ENCODE measurements at regions not wholly inside any gene's neighbourhood (a gene's known extent, or its start where the extent isn't known, plus 50 kb on each side); places are given as distances from the start of the nearest gene placed in this dataset.

GRCh38 chr13:82438320-82438719 lies 1444.0 kb downstream of the SLITRK1 start:
- Histone ChIP-seq H3K4me1 (ENCODE audit: control insufficient read depth in 2 of 3, insufficient read depth in 2 of 3, low read depth in 1 of 3, low read length in 3 of 3) (no peaks in the 10 kb centered on the region), H3K4me3 (ENCODE audit: low read length in 3 of 3) (no peak overlapping the region), H3K9me3 (ENCODE audit: control insufficient read depth in 2 of 3, insufficient read depth in 1 of 3, low read length in 3 of 3) (peaks cover 0 to 5% (median 0%) of the 10 kb centered on the region in 3 donors), H3K27ac (ENCODE audit: low read depth in 2 of 2, low read length in 2 of 2) (no peak overlapping the region), H3K27me3 (ENCODE audit: control insufficient read depth, insufficient read depth, low read length) (no peaks in the 10 kb centered on the region), H3K9ac (ENCODE audit: low read length in 3 of 3) (no peak overlapping the region), H3K36me3 (ENCODE audit: control insufficient read depth in 2 of 3, insufficient read depth in 3 of 3, low read length in 3 of 3) (no peaks in the 10 kb centered on the region)
- DNase-seq (no peak), FAIRE-seq (no peak)
- TF ChIP-seq CTCF (IDR thresholded peaks at IDR 0.05; ENCODE audit: borderline replicate concordance, extremely low read depth, insufficient read depth): no peak
- intact Hi-C loops (cut with DNase I): no loop called here

- DNase-seq (no peak), FAIRE-seq (no peak)
- H3K4me1 ChIP-seq (ENCODE audit: control insufficient read depth in 2 of 3, insufficient read depth in 2 of 3, low read depth in 1 of 3, low read length in 3 of 3): no peaks in the 10 kb centered on the region
- TF ChIP-seq CTCF (IDR thresholded peaks at IDR 0.05; ENCODE audit: borderline replicate concordance, extremely low read depth, insufficient read depth): no peak
- no peaks in the 10 kb centered on the region for H3K36me3 ChIP-seq (ENCODE audit: control insufficient read depth in 2 of 3, insufficient read depth in 3 of 3, low read length in 3 of 3)
- H3K9me3 ChIP-seq (ENCODE audit: control insufficient read depth in 2 of 3, insufficient read depth in 1 of 3, low read length in 3 of 3): peaks cover 0 to 5% (median 0%) of the 10 kb centered on the region in 3 donors
- intact Hi-C loops (cut with DNase I): no loop called here
- no peak overlapping the region for H3K9ac ChIP-seq (ENCODE audit: low read length in 3 of 3)
- H3K27me3 ChIP-seq (ENCODE audit: control insufficient read depth, insufficient read depth, low read length): no peaks in the 10 kb centered on the region
- no peak overlapping the region for H3K27ac ChIP-seq (ENCODE audit: low read depth in 2 of 2, low read length in 2 of 2)
- H3K4me3 ChIP-seq (ENCODE audit: low read length in 3 of 3): no peak overlapping the region
Measured at GRCh38 chr13:82436099-82436585, 1446.1 kb downstream of the SLITRK1 start.

- no peak for DNase-seq
- no peak overlapping the region for H3K4me3 ChIP-seq (ENCODE audit: low read length in 3 of 3)
- FAIRE-seq: no peak
- no peak for TF ChIP-seq CTCF (IDR thresholded peaks at IDR 0.05; ENCODE audit: borderline replicate concordance, extremely low read depth, insufficient read depth)
- H3K9ac ChIP-seq (ENCODE audit: low read length in 3 of 3): no peak overlapping the region
- H3K36me3 ChIP-seq (ENCODE audit: control insufficient read depth in 2 of 3, insufficient read depth in 3 of 3, low read length in 3 of 3): no peaks in the 10 kb centered on the region
- H3K4me1 ChIP-seq (ENCODE audit: control insufficient read depth in 2 of 3, insufficient read depth in 2 of 3, low read depth in 1 of 3, low read length in 3 of 3): no peaks in the 10 kb centered on the region
- H3K9me3 ChIP-seq (ENCODE audit: control insufficient read depth in 2 of 3, insufficient read depth in 1 of 3, low read length in 3 of 3): no peaks in the 10 kb centered on the region
- no peaks in the 10 kb centered on the region for H3K27me3 ChIP-seq (ENCODE audit: control insufficient read depth, insufficient read depth, low read length)
- intact Hi-C loops (cut with DNase I): no loop called here
- H3K27ac ChIP-seq (ENCODE audit: low read depth in 2 of 2, low read length in 2 of 2): no peak overlapping the region
Measured at GRCh38 chr13:82432949-82433348, 1449.3 kb downstream of the SLITRK1 start.

- no peak for DNase-seq
- no peak for TF ChIP-seq CTCF (IDR thresholded peaks at IDR 0.05; ENCODE audit: borderline replicate concordance, extremely low read depth, insufficient read depth)
- no peak for FAIRE-seq
- Histone ChIP-seq H3K9ac (ENCODE audit: low read length in 3 of 3) (no peak overlapping the region), H3K27ac (ENCODE audit: low read depth in 2 of 2, low read length in 2 of 2) (no peak overlapping the region), H3K4me3 (ENCODE audit: low read length in 3 of 3) (no peak overlapping the region), H3K9me3 (ENCODE audit: control insufficient read depth in 2 of 3, insufficient read depth in 1 of 3, low read length in 3 of 3) (no peaks in the 10 kb centered on the region), H3K4me1 (ENCODE audit: control insufficient read depth in 2 of 3, insufficient read depth in 2 of 3, low read depth in 1 of 3, low read length in 3 of 3) (no peaks in the 10 kb centered on the region), H3K27me3 (ENCODE audit: control insufficient read depth, insufficient read depth, low read length) (no peaks in the 10 kb centered on the region), H3K36me3 (ENCODE audit: control insufficient read depth in 2 of 3, insufficient read depth in 3 of 3, low read length in 3 of 3) (no peaks in the 10 kb centered on the region)
- intact Hi-C loops (cut with DNase I): no loop called here
Measured at GRCh38 chr13:82412749-82413148, 1469.5 kb downstream of the SLITRK1 start.
